ENCODE measurements at regions not wholly inside any gene's neighbourhood (a gene's known extent, or its start where the extent isn't known, plus 50 kb on each side); places are given as distances from the start of the nearest gene placed in this dataset.

- peaks cover 16 to 38% of the 10 kb centered on the region in 2 donors for H3K4me1 ChIP-seq (replicated peaks in 1 of 2)
- in situ Hi-C loops (cut with MboI; ENCODE audit: low pct_unique_long_range_greater_than_20kb in 2 of 9, low sequenced_read_pairs in 9 of 9, unreplicated experiment in 9 of 9): no loop called here
Measured at GRCh38 chr2:66899648-66900047, 464.7 kb downstream of the MEIS1 start.

GRCh38 chr2:66901344-66901743 lies 466.4 kb downstream of the MEIS1 start:
- ATAC-seq (replicated peaks in 6 of 8): peak in 4 of 8 experiments; percentile 20 to 92 (median 54)
- Histone ChIP-seq H3K27ac (no peak overlapping the region), H3K4me3 (no peak overlapping the region), H3K4me1 (replicated peaks in 1 of 2) (peaks cover 16 to 43% of the 10 kb centered on the region in 2 donors)
- WGBS, 10 experiments: 0 to 100% (median 62%) methylated on average over 1 to 3 of the region's 3 CpGs; no CpG with 5 or more reads in 3 of the 10 experiments
- in situ Hi-C loops (cut with MboI; ENCODE audit: low pct_unique_long_range_greater_than_20kb in 2 of 9, low sequenced_read_pairs in 9 of 9, unreplicated experiment in 9 of 9): no loop called here

More at GRCh38 chr2:66899648-66900047, 464.7 kb downstream of the MEIS1 start:
- H3K27ac ChIP-seq: no peak overlapping the region
- no peak overlapping the region for H3K4me3 ChIP-seq
- no peak for ATAC-seq (replicated peaks in 6 of 8)

GRCh38 chr2:66903183-66903582 lies 468.3 kb downstream of the MEIS1 start:
- ATAC-seq (replicated peaks in 6 of 8): no peak
- in situ Hi-C loops (cut with MboI; ENCODE audit: low pct_unique_long_range_greater_than_20kb in 2 of 9, low sequenced_read_pairs in 9 of 9, unreplicated experiment in 9 of 9): no loop called here
- no peak overlapping the region for H3K4me3 ChIP-seq
- 100% methylated on average over 1 of the region's 1 CpG; no CpG with 5 or more reads in 7 of the 10 experiments for WGBS, 10 experiments
- peaks cover 16 to 43% of the 10 kb centered on the region in 2 donors for H3K4me1 ChIP-seq (replicated peaks in 1 of 2)
- H3K27ac ChIP-seq: peak overlapping the region in 1 of 2 donors; percentile 14

- peak in 5 of 8 experiments; percentile 21 to 94 (median 66) for ATAC-seq (replicated peaks in 6 of 8)
- 71 to 87% (median 84%) methylated on average over 1 to 9 of the region's 9 CpGs; no CpG with 5 or more reads in 2 of the 10 experiments for WGBS, 10 experiments
- no peak overlapping the region for H3K4me3 ChIP-seq
- peak overlapping the region in 1 of 2 donors; percentile 32 for H3K27ac ChIP-seq
- peaks cover 16 to 43% of the 10 kb centered on the region in 2 donors for H3K4me1 ChIP-seq (replicated peaks in 1 of 2)
- in situ Hi-C loops (cut with MboI; ENCODE audit: low pct_unique_long_range_greater_than_20kb in 2 of 9, low sequenced_read_pairs in 9 of 9, unreplicated experiment in 9 of 9): no loop called here
Measured at GRCh38 chr2:66903745-66904465, 469.0 kb downstream of the MEIS1 start.

GRCh38 chr2:66915237-66915636 lies 480.3 kb downstream of the MEIS1 start:
- in situ Hi-C loops (cut with MboI; ENCODE audit: low pct_unique_long_range_greater_than_20kb in 2 of 9, low sequenced_read_pairs in 9 of 9, unreplicated experiment in 9 of 9): no loop called here
- no peak overlapping the region for H3K4me3 ChIP-seq
- H3K4me1 ChIP-seq (replicated peaks in 1 of 2): peaks cover 0 to 1% of the 10 kb centered on the region in 2 donors
- no peak overlapping the region for H3K27ac ChIP-seq
- no peak for ATAC-seq (replicated peaks in 6 of 8)
- 14 to 96% (median 83%) methylated on average over 1 to 2 of the region's 2 CpGs; no CpG with 5 or more reads in 1 of the 10 experiments for WGBS, 10 experiments

GRCh38 chr2:66919286-66919685 lies 477.8 kb upstream of the ETAA1 start:
- 27 to 100% (median 92%) methylated on average over 1 of the region's 1 CpG; no CpG with 5 or more reads in 4 of the 10 experiments for WGBS, 10 experiments
- peaks cover 0 to 4% of the 10 kb centered on the region in 2 donors for H3K4me1 ChIP-seq (replicated peaks in 1 of 2)
- no peak overlapping the region for H3K4me3 ChIP-seq
- in situ Hi-C loops (cut with MboI; ENCODE audit: low pct_unique_long_range_greater_than_20kb in 2 of 9, low sequenced_read_pairs in 9 of 9, unreplicated experiment in 9 of 9): no loop called here
- H3K27ac ChIP-seq: no peak overlapping the region
- no peak for ATAC-seq (replicated peaks in 6 of 8)

GRCh38 chr2:66920415-66920814 lies 476.7 kb upstream of the ETAA1 start:
- 47 to 100% (median 83%) methylated on average over 1 to 2 of the region's 2 CpGs; no CpG with 5 or more reads in 3 of the 10 experiments for WGBS, 10 experiments
- Histone ChIP-seq H3K4me3 (no peak overlapping the region), H3K4me1 (replicated peaks in 1 of 2) (peaks cover 0 to 4% of the 10 kb centered on the region in 2 donors), H3K27ac (no peak overlapping the region)
- ATAC-seq (replicated peaks in 6 of 8): no peak
- in situ Hi-C loops (cut with MboI; ENCODE audit: low pct_unique_long_range_greater_than_20kb in 2 of 9, low sequenced_read_pairs in 9 of 9, unreplicated experiment in 9 of 9): no loop called here

GRCh38 chr2:66925128-66925527 lies 472.0 kb upstream of the ETAA1 start:
- in situ Hi-C loops (cut with MboI; ENCODE audit: low pct_unique_long_range_greater_than_20kb in 2 of 9, low sequenced_read_pairs in 9 of 9, unreplicated experiment in 9 of 9): no loop called here
- ATAC-seq (replicated peaks in 6 of 8): no peak
- H3K27ac ChIP-seq: no peak overlapping the region
- WGBS, 10 experiments: 80 to 100% (median 88%) methylated on average over 1 of the region's 1 CpG; no CpG with 5 or more reads in 3 of the 10 experiments
- H3K4me3 ChIP-seq: no peak overlapping the region
- peaks cover 16 to 27% of the 10 kb centered on the region in 2 donors for H3K4me1 ChIP-seq (replicated peaks in 1 of 2)

GRCh38 chr2:66926594-66927112 lies 470.5 kb upstream of the ETAA1 start:
- no peak overlapping the region for H3K27ac ChIP-seq
- no peak overlapping the region for H3K4me3 ChIP-seq
- ATAC-seq (replicated peaks in 6 of 8): peak in 4 of 8 experiments; percentile 36 to 53 (median 45)
- peaks cover 30 to 34% of the 10 kb centered on the region in 2 donors for H3K4me1 ChIP-seq (replicated peaks in 1 of 2)
- WGBS, 10 experiments: 0 to 80% (median 65%) methylated on average over 1 to 6 of the region's 6 CpGs
- in situ Hi-C loops (cut with MboI; ENCODE audit: low pct_unique_long_range_greater_than_20kb in 2 of 9, low sequenced_read_pairs in 9 of 9, unreplicated experiment in 9 of 9): no loop called here

- no peak overlapping the region for H3K4me3 ChIP-seq
- peak overlapping the region in 1 of 2 donors; percentile 22 for H3K27ac ChIP-seq
- H3K4me1 ChIP-seq (replicated peaks in 1 of 2): peaks cover 30 to 34% of the 10 kb centered on the region in 2 donors
- 34 to 89% (median 78%) methylated on average over 4 to 8 of the region's 8 CpGs; no CpG with 5 or more reads in 1 of the 10 experiments for WGBS, 10 experiments
- ATAC-seq (replicated peaks in 6 of 8): peak in 6 of 8 experiments; percentile 23 to 79 (median 32)
- in situ Hi-C loops (cut with MboI; ENCODE audit: low pct_unique_long_range_greater_than_20kb in 2 of 9, low sequenced_read_pairs in 9 of 9, unreplicated experiment in 9 of 9): no loop called here
Measured at GRCh38 chr2:66929632-66930338, 467.3 kb upstream of the ETAA1 start.

GRCh38 chr2:66930339-66931220 lies 466.6 kb upstream of the ETAA1 start:
- Histone ChIP-seq H3K4me1 (replicated peaks in 1 of 2) (peaks cover 30 to 34% of the 10 kb centered on the region in 2 donors), H3K27ac (no peak overlapping the region), H3K4me3 (no peak overlapping the region)
- in situ Hi-C loops (cut with MboI; ENCODE audit: low pct_unique_long_range_greater_than_20kb in 2 of 9, low sequenced_read_pairs in 9 of 9, unreplicated experiment in 9 of 9): no loop called here
- peak in 5 of 8 experiments; percentile 42 to 96 (median 55) for ATAC-seq (replicated peaks in 6 of 8)
- WGBS, 10 experiments: 8 to 100% (median 39%) methylated on average over 1 to 3 of the region's 3 CpGs; no CpG with 5 or more reads in 2 of the 10 experiments

- H3K4me1 ChIP-seq (replicated peaks in 1 of 2): peaks cover 0 to 5% of the 10 kb centered on the region in 2 donors
- in situ Hi-C loops (cut with MboI; ENCODE audit: low pct_unique_long_range_greater_than_20kb in 2 of 9, low sequenced_read_pairs in 9 of 9, unreplicated experiment in 9 of 9): no loop called here
- 25 to 100% (median 88%) methylated on average over 1 of the region's 1 CpG; no CpG with 5 or more reads in 4 of the 10 experiments for WGBS, 10 experiments
- H3K27ac ChIP-seq: no peak overlapping the region
- no peak for ATAC-seq (replicated peaks in 6 of 8)
- no peak overlapping the region for H3K4me3 ChIP-seq
Measured at GRCh38 chr2:66938471-66938967, 458.6 kb upstream of the ETAA1 start.

Data from motor neuron (in vitro differentiated cells).